GM18519 (cell line): ENCODE measurements at regions not wholly inside any gene's neighbourhood (a gene's known extent, or its start where the extent isn't known, plus 50 kb on each side); places are given as distances from the start of the nearest gene placed in this dataset.
A peak's percentile ranks its signal among the peaks of the same experiment; 100 is the strongest.
"Not testable (repeated sequence)": the region's sequence is repeated elsewhere in the genome, so short reads cannot be mapped to it uniquely, and the experiment has no call there.

Experiments used
- ATAC-seq: cut with Tn5 transposase; IDR thresholded peaks from one replicate; pipeline ENCODE4 v1.9.1; 2021; ENCODE audit warnings: mild to moderate bottlenecking, moderate library complexity; ENCODE audit not compliant: unreplicated experiment, low FRiP score

DNA sequence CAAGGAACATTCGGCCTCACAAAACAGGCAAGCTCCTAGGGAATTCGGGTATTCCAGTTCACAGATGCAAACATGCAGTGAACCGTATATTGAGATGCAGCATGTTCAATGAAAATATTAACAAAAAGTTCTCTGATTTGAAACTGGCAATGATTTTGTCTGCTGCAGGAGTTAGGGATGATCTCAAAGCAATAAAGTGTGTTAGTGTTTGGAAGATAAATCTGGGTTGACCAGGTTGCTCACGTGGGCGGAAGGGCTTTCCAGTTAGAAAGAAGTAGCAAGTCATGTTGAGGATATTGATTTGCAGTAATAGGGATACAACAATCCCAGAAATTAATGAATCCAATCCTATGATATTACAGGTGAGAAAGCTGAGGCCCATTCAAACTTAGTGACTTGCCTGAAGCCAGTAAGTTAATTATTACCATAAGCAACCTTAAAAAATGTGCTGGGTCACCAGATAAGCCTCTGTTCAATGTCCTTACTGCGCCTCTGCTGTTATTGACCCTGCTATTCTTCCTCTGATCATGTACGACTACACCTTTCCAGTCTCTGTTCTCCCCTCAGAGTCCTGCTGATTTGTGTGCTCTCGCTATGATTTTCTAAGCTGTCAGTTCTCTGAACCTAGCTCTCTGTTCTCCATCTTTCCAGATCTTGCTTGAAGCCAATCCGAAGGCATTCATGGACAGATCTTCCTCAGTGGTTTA lies 370.8 kb downstream of the DSEL start:
- no peak for ATAC-seq

DNA sequence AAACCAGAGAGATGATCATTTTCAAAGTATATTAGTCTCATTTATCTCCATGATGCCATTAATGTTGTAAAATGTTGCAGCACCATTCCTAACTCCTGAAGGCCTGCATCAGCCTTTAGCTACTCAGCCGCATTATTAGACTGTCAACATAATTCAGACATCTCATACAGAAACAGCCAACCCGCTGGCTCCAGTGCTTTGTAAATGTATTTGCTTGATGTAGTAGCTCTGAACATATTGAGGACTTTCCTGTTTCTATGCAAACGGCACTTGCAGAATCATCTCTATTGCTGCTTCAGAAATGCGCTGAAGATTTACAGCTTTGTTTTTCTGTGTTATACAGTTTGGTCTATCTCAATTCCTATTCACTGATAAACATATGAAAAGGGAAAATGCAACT lies 372.2 kb downstream of the DSEL start:
- no peak for ATAC-seq

DNA sequence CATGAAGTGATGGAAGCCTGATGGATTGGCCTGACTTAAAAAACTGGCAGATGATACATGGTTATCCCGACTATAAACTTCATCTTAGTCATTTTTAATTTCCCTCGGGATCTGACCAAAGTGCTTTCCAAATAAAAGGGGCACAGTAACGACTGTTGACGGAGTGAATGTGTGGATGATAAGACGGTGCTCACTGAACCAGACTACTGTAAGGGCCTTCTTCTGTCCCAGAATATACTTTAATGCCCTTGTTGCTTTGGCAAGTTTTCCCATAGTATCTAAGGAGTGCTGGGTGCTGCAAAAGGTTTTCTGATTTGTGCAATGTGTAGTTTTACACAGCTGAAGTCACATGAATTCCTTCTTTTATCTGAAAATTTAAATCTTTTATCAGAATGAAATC lies 373.5 kb downstream of the DSEL start:
- ATAC-seq, result no peak

DNA sequence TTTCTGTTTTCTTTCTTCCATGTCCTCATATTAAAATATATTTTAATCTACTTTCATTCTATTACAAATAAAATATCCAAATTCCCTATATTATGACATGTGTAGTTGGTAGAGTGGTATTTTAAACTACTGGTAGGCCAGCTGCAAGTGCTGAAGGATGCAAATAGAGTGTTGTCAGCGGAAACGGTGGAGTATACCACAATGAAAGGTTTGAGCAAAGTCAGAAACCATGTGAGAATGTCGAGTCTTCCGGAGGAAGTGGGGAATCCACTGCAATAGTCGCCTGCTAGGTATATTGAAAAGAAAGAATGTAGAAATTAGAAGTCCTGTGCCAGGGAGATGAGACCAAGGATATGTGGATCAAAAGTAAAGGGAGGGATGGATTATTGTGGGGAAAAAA lies 373.9 kb downstream of the DSEL start:
- ATAC-seq, result no peak

DNA sequence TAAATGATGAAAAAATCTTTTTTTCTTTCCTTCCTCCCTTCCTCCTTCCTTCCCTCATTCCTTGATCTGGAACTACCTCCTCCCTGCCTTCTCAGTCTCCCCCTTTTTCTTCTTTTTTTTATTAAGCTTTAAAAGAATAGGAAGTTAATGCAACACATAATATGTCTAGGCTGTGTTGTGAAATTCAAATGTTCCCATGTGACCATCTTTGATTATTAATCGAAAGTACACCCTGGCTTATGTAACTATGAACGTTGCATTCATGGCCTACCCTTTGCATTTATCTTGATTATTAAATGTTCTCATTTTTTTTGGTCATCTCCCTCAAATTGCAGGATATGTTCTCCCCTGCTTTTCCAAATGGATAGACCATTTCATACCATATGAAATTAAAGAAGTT lies 376.0 kb downstream of the DSEL start:
- ATAC-seq, result no peak

DNA sequence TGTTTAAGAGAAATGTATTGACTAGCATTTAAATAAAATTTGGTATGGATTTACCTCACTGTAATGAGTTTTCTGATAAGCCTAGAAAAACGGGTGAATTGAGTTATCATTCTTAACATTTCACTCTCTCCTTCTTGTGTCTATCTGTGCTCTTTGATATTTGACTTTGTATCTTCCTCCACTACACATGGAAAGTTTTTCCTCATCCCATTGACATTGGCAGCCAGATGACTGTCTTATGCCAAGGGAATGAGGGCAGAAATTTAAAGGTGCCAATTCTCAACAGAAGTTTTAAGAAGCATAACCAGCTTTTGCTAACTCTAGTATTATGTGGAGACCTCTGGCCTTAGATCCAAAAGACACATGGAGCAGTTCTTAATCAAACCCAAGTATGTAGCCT lies 376.6 kb downstream of the DSEL start:
- no peak for ATAC-seq

DNA sequence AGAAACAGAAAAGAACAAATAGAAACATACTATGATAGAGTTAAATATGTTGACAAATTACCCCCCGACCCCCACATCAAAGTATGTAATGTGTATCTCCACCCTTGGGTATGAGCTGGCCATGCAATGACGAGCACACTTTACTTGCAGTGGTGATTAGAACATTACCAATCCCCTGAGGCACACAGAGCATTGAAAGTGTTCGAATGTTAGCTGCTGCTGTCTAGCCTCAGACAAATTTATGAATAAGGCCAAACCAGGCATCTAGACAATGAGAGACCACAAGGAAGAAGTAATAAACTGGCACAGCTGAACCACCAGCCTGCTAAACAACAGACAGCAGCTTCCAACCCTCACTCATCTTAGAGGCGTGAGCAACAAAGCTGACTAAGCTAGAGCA lies 380.5 kb downstream of the DSEL start:
- ATAC-seq, result no peak

DNA sequence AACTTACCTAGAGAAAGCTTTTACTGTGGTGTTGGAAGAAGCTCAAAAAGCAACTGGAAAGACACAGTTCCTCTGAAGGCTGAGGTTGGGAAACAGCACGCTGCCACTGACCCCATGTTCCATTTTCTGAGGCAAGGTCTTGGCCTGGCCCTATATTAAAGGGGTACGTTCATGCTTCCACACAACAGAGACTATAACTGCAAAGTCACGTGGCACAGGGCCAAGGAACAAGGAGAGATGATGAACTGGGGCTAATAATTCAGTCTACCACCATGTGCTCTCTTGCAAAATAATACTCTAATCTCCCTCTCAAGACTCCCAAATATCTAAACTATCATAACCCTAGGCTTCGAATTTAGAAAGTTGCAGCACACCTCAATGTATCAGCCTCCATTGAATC lies 381.6 kb downstream of the DSEL start:
- no peak for ATAC-seq

DNA sequence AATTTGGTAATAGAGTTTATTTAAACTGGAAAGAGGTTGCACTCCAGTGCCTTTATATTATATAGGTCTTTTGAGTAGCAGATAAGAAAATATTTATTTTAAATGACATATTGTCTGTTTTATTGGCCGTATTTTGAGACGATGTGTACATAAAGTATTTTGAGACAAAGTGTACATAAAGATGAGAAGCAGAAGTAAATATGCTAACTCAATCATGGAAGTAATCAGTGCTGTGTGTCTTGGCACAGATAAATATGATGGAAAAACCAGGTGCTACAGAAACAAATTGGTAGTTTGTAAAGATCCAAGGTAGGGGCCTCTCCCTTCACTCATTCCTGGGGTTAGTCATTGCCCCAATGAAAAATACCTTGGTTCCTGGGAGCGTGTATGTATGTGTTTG lies 382.9 kb downstream of the DSEL start:
- ATAC-seq, result no peak

DNA sequence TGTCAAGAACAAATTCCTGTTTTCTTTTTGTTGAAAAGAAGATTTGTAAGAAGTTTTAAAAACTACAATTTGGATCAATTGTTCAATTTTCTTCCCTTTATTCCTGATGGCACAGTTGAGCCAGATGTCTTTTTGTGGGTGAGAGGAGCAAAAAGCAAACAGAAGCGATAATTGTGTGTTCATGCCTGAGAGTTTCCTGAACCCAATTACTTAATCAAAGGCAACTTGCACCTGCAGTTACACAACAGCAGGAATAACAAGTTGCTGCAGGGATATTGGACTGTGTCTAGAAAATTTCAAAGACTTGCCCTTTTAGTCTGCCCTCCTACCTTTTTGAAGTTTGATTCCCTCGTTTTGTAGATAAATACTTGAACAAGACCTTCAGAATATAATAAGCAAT lies 383.6 kb downstream of the DSEL start:
- ATAC-seq, result no peak

DNA sequence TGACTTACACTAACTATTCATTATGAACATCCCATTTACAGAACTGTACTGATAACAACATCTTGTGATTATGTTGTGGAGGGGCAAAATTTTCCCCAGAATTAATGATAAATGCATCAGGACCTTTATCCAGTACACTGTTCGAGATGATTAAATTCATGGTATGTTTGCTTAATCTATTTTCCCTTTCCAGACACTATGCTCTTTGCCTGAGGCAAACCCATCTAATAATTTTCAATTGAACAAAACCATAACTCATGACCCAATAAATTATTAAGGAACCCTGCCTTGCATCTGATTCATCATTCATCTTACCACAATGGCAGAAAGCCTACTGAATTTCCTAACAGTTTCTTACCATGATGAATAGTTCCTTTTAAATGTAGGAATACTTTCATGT lies 385.0 kb downstream of the DSEL start:
- ATAC-seq, result no peak

DNA sequence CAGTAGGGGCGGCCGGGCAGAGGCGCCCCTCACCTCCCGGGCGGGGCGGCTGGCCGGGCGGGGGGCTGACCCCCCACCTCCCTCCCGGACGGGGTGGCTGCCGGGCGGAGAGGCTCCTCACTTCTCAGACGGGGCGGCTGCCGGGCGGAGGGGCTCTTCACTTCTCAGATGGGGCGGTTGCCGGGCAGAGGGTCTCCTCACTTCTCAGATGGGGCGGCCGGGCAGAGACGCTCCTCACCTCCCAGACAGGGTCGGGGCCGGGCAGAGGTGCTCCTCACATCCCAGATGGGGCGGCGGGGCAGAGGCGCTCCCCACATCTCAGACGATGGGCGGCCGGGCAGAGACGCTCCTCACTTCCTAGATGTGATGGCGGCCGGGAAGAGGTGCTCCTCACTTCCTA lies 389.8 kb downstream of the DSEL start:
- ATAC-seq, result not testable (repeated sequence)

DNA sequence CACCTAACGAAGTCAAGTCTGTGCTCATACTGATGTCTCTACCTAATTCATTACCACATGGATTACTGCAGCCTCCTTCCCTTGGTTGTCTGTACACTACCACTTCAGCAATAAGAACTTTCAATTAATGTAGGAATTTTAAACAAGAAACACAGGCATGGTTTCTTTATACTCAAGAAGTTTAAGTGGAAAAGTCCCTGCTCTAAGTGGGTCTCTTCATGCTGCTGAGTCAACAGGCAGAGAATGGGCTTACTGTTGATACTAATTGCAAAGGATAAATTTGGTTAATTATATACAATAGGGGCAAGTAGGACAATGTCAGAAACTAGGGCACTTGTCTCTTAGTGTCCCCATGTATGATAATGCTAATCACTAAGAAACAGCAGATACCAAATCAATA lies 392.6 kb downstream of the DSEL start:
- no peak for ATAC-seq

DNA sequence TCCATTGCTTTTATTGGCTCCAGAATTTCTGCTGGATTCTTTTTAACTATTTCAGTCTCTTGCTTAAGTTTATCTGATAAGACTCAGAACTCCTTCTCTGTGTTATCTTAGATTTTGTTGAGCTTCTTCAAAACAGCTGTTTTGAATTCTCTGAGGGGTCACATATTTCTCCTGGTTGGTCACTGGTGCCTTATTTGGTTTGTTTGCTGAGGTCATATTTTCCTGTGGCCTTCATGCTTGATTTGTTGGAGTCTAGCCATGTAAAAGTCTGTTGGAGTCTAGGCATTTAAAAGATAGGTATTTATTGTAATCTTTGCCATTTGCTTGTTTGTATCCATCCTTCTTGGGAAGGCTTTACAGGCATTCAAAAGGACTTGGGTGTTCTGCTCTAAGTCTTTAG lies 398.7 kb downstream of the DSEL start:
- no peak for ATAC-seq

DNA sequence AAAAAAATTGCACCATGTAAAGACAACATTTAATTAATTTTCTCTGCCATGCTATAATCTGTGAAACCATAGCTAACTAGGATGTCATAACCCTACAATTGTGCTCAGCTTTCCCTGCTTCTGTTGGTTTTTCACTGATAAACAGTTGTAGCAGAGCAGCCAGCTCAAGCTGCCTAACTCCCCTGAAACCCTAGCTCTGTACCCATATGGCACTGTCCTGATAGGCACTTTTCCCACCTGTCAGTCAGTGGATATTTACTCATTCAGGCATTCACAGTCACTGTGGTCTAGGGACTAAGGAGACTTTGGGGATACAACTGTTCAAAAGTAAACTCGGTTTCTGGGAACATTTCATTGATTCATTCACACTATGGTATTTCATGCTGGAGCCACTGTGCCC lies 407.0 kb downstream of the DSEL start:
- no peak for ATAC-seq

DNA sequence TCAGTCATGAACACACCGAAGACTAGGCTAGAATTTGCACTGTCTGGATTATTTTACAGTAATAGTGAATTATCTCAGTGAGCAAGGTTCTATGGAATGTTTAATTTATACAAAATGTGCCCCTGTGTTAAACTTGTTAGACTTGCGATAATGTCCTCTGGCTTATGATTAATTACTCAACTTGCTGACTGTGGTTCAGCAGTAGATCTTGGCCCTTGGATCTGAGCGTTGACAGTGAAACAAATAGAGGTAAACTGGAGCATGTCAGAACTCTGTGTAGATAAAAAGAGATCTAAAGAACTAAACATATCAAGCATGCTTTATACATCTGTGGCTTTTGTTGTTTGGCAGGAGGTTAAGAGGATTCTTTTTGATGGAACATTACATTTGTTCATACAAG lies 407.6 kb downstream of the DSEL start:
- no peak for ATAC-seq

DNA sequence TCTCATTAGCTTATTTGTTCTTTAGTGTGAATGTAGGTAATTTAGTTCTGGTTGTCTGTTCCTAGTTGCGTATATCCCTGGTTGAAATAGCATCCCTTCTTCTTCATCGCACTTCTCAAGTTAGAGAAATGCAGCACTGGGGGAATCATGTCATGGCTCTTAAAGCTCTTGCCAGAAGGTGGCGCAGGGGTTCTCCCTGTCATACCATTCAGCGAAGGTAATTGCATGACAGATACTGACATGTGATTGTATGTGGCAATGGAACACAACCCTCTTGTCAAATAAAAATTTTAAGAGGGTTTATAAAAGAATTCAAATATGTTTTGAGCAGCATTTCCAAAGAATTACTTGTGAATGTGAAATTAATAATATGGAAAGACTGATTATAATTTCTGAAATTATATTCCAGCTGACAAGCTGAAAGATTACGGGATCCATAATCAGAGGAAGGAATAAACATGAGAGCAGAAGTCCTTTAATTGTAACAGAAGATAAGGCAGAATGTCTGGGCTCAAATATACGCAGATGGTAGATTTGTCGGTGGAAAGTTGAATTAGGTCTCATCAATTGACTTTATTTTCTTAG lies 411.7 kb downstream of the DSEL start:
- ATAC-seq, result peak; percentile 89

DNA sequence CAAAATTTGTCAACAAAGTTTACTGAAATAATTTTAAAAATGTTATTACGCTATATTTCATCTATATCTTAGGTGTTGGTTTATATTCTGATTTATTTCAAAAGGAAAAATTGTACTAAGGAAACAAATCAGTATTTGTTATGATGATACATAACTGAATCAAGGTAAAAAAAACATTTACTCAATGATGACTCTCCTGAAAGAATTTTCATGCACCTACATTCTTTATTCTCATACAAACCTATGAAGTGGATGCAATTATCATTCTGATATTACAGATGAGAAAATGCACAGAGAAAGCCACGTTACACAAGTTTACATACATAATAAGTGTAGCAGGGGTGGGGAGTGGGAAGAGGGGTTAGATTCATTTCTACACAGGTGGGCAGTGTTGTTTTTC lies 422.4 kb downstream of the DSEL start:
- no peak for ATAC-seq

DNA sequence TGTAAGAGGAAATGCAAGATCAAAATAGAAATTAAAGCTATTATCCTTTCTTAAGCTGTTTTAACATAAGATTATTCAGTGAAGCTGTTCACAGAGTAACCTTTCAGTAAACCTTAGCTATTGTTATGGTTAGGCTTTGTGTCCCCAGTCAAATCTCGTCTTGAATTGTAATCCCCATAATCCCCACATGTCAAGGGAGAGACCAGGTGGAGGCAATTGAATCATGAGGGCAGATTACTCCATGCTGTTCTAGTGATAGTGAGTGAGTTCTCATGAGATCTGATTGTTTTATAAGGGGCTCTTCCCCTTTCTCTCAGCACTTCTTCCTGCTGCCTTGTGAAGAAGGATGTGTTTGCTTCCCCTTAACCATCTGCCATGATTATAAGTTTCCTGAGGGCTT lies 424.4 kb downstream of the DSEL start:
- no peak for ATAC-seq

DNA sequence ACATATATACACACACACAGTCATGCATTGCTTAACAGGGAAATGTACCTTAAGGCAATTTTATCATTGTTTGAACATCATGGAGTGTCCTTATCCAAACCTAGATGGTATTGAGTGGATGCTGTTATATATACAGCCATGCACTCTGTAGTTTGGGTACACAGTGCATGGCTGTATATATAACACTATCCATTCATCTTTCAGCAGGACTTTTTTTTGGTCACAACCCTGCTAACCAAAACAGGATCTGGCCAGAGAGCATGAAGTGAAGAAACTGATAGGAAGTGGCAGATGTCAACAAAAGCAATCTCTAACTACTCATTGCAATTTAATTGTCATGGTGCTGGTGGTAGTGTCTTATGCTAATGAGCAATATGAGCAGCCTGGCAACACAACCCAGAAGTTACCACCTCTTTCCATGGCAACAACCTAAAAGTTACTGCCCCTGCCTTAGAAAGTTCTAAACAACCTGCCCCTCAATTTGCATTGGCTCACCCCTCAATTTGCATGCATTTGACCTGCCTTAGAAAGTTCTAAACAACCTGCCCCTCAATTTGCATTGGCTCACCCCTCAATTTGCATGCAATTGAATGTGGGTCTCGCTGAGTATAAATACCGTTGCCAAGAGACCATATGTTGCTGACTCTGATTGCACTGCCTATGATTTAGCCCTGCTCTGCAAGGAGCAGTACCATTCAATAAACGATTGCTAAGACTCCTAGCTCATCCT lies 434.9 kb downstream of the DSEL start:
- ATAC-seq, result no peak

DNA sequence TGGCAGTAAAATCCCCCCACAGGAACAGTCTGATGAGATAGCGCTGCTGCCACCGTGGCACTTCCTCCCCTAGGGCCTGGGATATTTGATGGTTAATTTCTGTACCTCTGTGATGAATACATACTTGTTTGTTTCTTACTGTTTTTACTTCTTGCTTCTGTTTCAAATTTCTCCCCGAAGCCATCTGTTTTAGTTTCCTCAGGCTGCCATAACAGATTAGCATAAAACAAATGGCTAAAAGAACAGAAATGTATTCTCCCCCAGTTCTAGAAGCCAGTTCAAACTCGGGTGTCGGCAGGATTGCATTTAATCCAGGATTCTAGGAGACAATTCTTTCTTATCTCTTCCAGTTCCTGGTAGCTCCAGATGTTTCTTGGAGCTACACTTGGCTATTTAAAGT lies 435.9 kb downstream of the DSEL start:
- no peak for ATAC-seq

DNA sequence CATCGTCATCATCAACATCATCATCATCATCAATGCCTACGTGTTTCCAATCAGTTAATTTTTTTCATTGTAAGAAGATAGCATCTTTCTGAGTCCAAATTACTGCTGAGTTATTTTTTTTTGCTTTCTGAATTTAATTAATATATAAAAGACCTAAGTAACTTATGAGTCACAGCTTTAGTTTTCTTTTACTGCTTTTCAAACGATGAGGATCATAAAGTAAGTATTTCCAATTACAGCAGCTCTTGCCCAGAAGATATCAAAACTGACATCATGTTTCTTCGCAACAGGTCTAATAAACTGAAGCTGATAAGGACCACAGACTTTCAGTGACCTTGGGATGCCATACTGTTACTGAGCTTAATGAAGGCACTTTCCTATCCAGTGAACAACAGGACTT lies 442.2 kb downstream of the DSEL start:
- ATAC-seq, result no peak
